H4 (cell line): ENCODE measurements at regions not wholly inside any gene's neighbourhood (a gene's known extent, or its start where the extent isn't known, plus 50 kb on each side); places are given as distances from the start of the nearest gene placed in this dataset.
"Not testable (repeated sequence)": the region's sequence is repeated elsewhere in the genome, so short reads cannot be mapped to it uniquely, and the experiment has no call there.

Source experiments
- DNase-seq: peaks from one replicate; pipeline ENCODE4 v3.0.0-alpha.2; 2015; ENCODE audit warnings: low spot score

GRCh38 chr11:50247309-50247874, 214.7 kb downstream of the OR4C45 start:
- no peak for DNase-seq

GRCh38 chr11:50267851-50268250, 235.2 kb downstream of the OR4C45 start:
- no peak for DNase-seq

DNA sequence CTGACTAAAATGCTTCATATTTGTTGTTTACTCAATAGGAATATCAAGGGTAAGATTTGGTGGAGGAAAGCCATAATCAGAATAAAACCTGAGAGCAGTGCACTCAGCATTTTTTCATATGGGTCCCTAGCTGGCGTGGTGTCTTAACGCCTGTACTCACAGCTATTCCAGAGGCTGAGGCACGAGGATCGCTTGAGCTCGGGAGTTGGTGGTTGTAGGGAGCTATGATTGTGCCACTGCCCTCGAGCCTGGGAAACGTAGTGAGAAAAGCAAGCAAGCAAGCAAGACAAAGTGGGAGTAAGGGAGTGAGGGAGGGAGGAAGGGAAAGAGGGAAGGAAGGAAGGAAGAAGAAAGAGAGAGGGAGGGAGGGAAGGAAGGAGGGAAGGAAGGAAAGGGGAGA, 242.5 kb downstream of the OR4C45 start:
- DNase-seq, result no peak

GRCh38 chr11:50278756-50279155, 246.1 kb downstream of the OR4C45 start:
- DNase-seq, result no peak

DNA sequence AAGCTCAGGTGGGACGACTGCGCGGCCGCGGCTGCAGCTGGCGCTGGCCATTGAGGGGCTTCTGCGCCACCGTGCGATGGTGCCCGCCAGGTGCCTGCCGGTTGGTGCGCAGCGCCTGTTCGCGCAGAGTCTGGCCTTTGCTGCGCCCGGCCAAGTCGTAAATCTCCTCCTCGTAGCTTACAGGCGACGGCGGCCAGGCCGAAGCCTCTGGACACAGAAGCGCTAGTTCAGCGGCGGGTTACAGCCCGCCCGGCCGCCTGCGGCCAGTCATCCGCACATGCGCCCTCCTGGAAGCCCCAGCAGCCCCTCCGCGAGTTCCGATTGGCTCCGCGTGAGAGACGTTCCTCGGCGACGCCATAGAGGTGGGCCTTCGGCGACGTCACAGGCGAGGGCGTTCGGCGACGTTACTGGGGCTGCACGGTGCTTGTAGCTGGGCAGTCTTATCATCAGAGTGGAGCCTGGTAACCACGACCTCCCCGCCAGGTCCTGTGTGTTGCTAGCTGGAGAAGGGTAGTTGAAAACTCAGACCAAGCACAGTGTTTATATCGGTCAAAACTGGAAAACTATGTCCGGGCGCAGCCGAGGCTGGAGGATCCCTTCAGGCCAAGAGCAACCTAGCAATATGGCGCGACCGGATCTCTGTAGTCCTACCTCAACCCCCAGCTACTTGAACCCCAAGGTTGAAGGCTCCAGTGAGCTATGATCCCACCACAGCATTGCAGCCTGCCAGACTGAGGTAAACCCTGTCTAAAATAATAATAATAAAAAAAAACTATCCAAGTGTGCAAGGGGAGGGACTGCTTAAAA, 265.7 kb downstream of the OR4C45 start:
- DNase-seq, result no peak

GRCh38 chr11:50330723-50331122, 298.0 kb downstream of the OR4C45 start:
- not testable (repeated sequence) for DNase-seq

DNA sequence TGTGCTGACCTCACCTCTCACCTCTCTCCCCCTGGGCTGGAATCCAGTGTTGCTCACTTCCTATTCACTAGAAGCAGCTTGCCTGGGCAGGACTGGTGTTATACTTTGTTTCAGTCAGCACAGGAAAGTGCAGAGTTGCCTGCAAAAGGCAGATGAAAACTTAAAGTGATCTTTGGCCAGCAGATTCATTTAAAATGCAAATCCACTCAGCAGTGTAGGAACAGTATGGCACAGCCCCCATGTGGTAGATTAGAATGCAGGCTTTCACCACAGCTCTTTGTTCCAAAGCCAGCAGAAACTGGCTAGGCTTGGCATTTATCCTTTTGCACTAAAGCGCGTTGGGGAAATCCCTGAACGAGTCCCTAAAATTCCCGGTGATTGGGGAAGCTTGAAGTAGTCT, 301.2 kb downstream of the OR4C45 start:
- no peak for DNase-seq

GRCh38 chr11:50337432-50337831, 304.8 kb downstream of the OR4C45 start:
- not testable (repeated sequence) for DNase-seq

DNA sequence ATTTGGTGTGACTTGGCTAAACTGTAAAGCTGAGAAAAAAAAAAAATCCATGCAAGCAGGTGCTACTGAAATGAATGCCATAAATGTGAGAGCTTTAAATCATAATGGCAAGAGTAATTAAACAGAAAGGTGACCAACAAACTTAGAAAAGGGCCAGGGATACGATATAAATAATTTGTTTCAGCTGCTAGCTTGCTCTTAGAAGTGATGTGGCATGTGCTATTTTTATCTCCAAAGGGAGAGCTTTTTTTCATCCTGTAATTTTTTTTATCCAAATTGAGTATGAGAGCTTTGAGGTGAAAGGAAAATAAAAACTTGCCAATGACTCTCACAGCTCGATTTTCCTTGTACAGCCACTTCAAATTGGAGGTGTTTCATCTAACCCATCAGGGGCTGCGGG, 315.3 kb downstream of the OR4C45 start:
- DNase-seq, result not testable (repeated sequence)

- no peak for DNase-seq
Measured at GRCh38 chr11:50379484-50379883, 346.8 kb downstream of the OR4C45 start.

- DNase-seq, result no peak
Measured at GRCh38 chr11:50394017-50394416, 361.3 kb downstream of the OR4C45 start.

- no peak for DNase-seq
Measured at GRCh38 chr11:50412832-50413231, 380.2 kb downstream of the OR4C45 start.

DNA sequence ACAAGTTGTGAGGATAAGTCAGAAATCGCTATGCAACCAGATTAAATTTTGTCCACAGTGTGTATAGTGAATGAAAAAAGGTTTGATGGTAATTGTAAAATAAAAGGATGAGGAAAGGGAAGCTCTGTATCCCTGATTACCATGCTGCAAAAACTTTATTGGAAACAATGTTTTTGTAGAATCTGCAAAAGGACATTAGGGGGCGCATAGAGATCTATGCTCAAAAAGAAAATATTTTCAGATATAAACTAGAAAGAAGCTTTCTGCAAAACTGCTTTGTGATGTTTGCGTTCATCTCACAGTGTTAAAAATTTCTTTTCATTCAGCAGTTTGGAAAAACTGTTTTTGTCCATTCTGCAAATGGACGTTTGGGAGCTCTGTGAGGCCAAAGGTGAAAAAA, 390.5 kb downstream of the OR4C45 start:
- DNase-seq, result no peak
